Endothelial cell of umbilical vein (primary cell): ENCODE measurements at regions not wholly inside any gene's neighbourhood (a gene's known extent, or its start where the extent isn't known, plus 50 kb on each side); places are given as distances from the start of the nearest gene placed in this dataset.
"Not testable (repeated sequence)": the region's sequence is repeated elsewhere in the genome, so short reads cannot be mapped to it uniquely, and the experiment has no call there.

Experiments
- FOS ChIP-seq: IDR thresholded peaks from 2 replicates; pipeline ENCODE4 v1.6.1; 2011; ENCODE audit warnings: mild to moderate bottlenecking, low read length, moderate library complexity, borderline replicate concordance; ENCODE audit not compliant: insufficient read depth
- TF ChIP-seq, protein P1 (sequence below), 2 donors: IDR thresholded peaks; 1 replicate in 1 of 2; 2 replicates in 1 of 2; pipeline ENCODE4 v1.5.1; 2011; ENCODE audit warnings: low read length in 2 of 2, mild to moderate bottlenecking in 2 of 2, moderate library complexity in 2 of 2, control low read depth in 1 of 2, inconsistent platforms in 1 of 2, low read depth in 1 of 2; ENCODE audit not compliant: insufficient read depth in 1 of 2; ENCODE audit errors: extremely low read depth in 1 of 2

- TF ChIP-seq, protein P1, sequence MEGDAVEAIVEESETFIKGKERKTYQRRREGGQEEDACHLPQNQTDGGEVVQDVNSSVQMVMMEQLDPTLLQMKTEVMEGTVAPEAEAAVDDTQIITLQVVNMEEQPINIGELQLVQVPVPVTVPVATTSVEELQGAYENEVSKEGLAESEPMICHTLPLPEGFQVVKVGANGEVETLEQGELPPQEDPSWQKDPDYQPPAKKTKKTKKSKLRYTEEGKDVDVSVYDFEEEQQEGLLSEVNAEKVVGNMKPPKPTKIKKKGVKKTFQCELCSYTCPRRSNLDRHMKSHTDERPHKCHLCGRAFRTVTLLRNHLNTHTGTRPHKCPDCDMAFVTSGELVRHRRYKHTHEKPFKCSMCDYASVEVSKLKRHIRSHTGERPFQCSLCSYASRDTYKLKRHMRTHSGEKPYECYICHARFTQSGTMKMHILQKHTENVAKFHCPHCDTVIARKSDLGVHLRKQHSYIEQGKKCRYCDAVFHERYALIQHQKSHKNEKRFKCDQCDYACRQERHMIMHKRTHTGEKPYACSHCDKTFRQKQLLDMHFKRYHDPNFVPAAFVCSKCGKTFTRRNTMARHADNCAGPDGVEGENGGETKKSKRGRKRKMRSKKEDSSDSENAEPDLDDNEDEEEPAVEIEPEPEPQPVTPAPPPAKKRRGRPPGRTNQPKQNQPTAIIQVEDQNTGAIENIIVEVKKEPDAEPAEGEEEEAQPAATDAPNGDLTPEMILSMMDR (IDR thresholded peaks at IDR 0.05; ENCODE audit: extremely low read depth in 1 of 2, insufficient read depth in 1 of 2, low read depth in 1 of 2, low read length in 2 of 2) = not testable (repeated sequence)
- not testable (repeated sequence) for TF ChIP-seq FOS
Observed at GRCh38 chr6:145111407-145111806, 623.9 kb downstream of the EPM2A start.
